Spleen (tissue), 11 donors: ENCODE measurements at regions not wholly inside any gene's neighbourhood (a gene's known extent, or its start where the extent isn't known, plus 50 kb on each side); places are given as distances from the start of the nearest gene placed in this dataset.

Experiments
- DNase-seq: peaks from one replicate; pipeline ENCODE4 v3.0.0-alpha.2; 2020
- H3K27ac ChIP-seq, 8 donors: fragments of 200-600 bp; sonication (generic) in 7 of 8; 1 replicate in 4 of 8; 2 replicates in 4 of 8; pipeline versions ENCODE4 v1.5.0 to v1.8.0; 2016 to 2021; ENCODE audit warnings: inconsistent platforms in 4 of 8, mild to moderate bottlenecking in 4 of 8, moderate library complexity in 1 of 8
- H3K27me3 ChIP-seq, 7 donors: fragments of 200-600 bp; sonication (generic) in 6 of 7; replicated peaks in 1 of 7; 1 replicate in 4 of 7; 2 replicates in 3 of 7; pipeline versions ENCODE4 v1.5.0 to v1.8.0; 2016 to 2021; ENCODE audit warnings: inconsistent platforms in 3 of 7, mild to moderate bottlenecking in 1 of 7
- H3K36me3 ChIP-seq, 6 donors: fragments of 200-600 bp; sonication (generic) in 5 of 6; 1 replicate in 4 of 6; 2 replicates in 2 of 6; pipeline versions ENCODE4 v1.5.0 to v1.8.0; 2016 to 2021; ENCODE audit warnings: inconsistent platforms in 2 of 6
- H3K4me1 ChIP-seq, 6 donors: fragments of 200-600 bp; sonication (generic) in 5 of 6; 1 replicate in 3 of 6; 2 replicates in 3 of 6; pipeline versions ENCODE4 v1.5.0 to v1.8.0; 2016 to 2021; ENCODE audit warnings: inconsistent platforms in 3 of 6
- H3K4me3 ChIP-seq, 8 donors: fragments of 200-600 bp; sonication (generic) in 7 of 8; 1 replicate in 4 of 8; 2 replicates in 4 of 8; pipeline versions ENCODE4 v1.5.0 to v1.8.0; 2016 to 2021; ENCODE audit warnings: inconsistent platforms in 4 of 8, mild to moderate bottlenecking in 4 of 8, moderate library complexity in 2 of 8
- H3K9me3 ChIP-seq, 8 donors: fragments of 200-600 bp; sonication (generic) in 7 of 8; 1 replicate in 4 of 8; 2 replicates in 4 of 8; pipeline versions ENCODE4 v1.5.0 to v1.8.0; 2016 to 2021; ENCODE audit warnings: inconsistent platforms in 4 of 8
- CTCF ChIP-seq, 11 experiments: fragments of 200-600 bp in 7 of 11; fragments of 450-650 bp in 4 of 11; sonication (generic) in 4 of 11; IDR thresholded peaks in 8 of 11; conservative IDR thresholded peaks in 3 of 11; 1 replicate in 7 of 11; 2 replicates in 4 of 11; pipeline versions ENCODE4 v1.4.0 to v1.8.0; 2016 to 2021; ENCODE audit warnings: antibody characterized with exemption in 11 of 11, inconsistent platforms in 4 of 11, mild to moderate bottlenecking in 1 of 11
- POLR2A ChIP-seq, 3 donors: fragments of 450-650 bp; IDR thresholded peaks; one replicate each; pipeline ENCODE4 v1.5.1; 2017; ENCODE audit warnings: antibody characterized with exemption in 3 of 3, mild to moderate bottlenecking in 1 of 3
- POLR2AphosphoS5 ChIP-seq, 3 donors: sonication (generic); formaldehyde crosslinking; IDR thresholded peaks; one replicate each; pipeline ENCODE4 v1.5.1; 2017; ENCODE audit warnings: antibody characterized with exemption in 3 of 3
- WGBS, 5 donors: extraction: QIAGEN DNeasy Blood & Tissue Kit in 3 of 5; methylation state at CpG; one replicate each; pipeline versions ENCODE4 v1.1.5 to v1.1.7; 2013 to 2018; 5-methylcytosine and 5-hydroxymethylcytosine counted together
- intact Hi-C: fragments of 100-400 bp; cut with DNase I; formaldehyde crosslinking; loops from one replicate; pipeline ENCODE4 v1.15.0; 2023; ENCODE audit warnings: low total_unique reads
- donor health status: healthy with polysubstance abuse.
- donor health status: DM: no; HTN: no; CAD: no; lungs with moderate emphysema.
- donor health status: DM: no; HTN: no; CAD: no.
- donor health status: Bipolar disorder and iron deficiency.
- donor health status: healthy.
- donor health status: DM: no; HTN: no; CAD: no.
- donor health status: DM: yes; HTN: yes; CAD: no.

DNA sequence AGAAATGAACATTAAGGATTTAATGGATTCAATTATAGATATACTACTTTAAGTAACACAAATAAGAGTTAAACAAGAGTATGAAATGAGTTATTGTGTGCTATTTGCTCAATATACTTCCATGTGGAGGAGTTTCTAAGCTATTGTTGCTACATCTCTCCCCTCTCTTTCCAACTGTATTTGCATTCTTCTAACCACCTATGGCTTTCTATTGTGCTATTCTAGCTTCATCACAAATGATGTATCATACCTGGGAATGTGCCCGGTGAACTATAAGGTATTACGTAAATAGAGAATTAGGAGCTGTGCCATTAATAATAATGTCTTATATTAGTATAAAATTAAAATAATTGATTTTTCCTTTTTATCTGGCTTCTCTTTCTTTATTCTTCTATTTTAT lies 87.1 kb upstream of the PLEKHG7 start:
- 90 to 96% (median 93%) methylated on average over 2 of the region's 2 CpGs for WGBS, 5 donors
- Histone ChIP-seq H3K4me3 (no peak overlapping the region), H3K9me3 (no peaks in the 10 kb centered on the region), H3K27ac (no peak overlapping the region), H3K27me3 (no peaks in the 10 kb centered on the region), H3K36me3 (no peaks in the 10 kb centered on the region), H3K4me1 (no peaks in the 10 kb centered on the region)
- intact Hi-C loops: no loop called here
- TF ChIP-seq CTCF (IDR thresholded peaks at IDR 0.05 in 8 of 11, conservative IDR thresholded peaks at IDR 0.05 in 3 of 11) (no peak), POLR2AphosphoS5 (IDR thresholded peaks at IDR 0.05) (no peak), POLR2A (IDR thresholded peaks at IDR 0.05) (no peak)
- no peak for DNase-seq

GRCh38 chr12:92615086-92615485 lies 87.7 kb upstream of the PLEKHG7 start:
- Histone ChIP-seq H3K36me3 (no peaks in the 10 kb centered on the region), H3K27me3 (no peaks in the 10 kb centered on the region), H3K27ac (no peak overlapping the region), H3K4me3 (no peak overlapping the region), H3K9me3 (no peaks in the 10 kb centered on the region), H3K4me1 (no peaks in the 10 kb centered on the region)
- no peak for TF ChIP-seq POLR2A (IDR thresholded peaks at IDR 0.05)
- TF ChIP-seq POLR2AphosphoS5 (IDR thresholded peaks at IDR 0.05): no peak
- no peak for TF ChIP-seq CTCF (IDR thresholded peaks at IDR 0.05 in 8 of 11, conservative IDR thresholded peaks at IDR 0.05 in 3 of 11)
- intact Hi-C loops: no loop called here
- no peak for DNase-seq

- H3K27ac ChIP-seq: no peak overlapping the region
- no peaks in the 10 kb centered on the region for H3K4me1 ChIP-seq
- intact Hi-C loops: no loop called here
- H3K36me3 ChIP-seq: no peaks in the 10 kb centered on the region
- 92 to 96% (median 95%) methylated on average over 4 of the region's 4 CpGs for WGBS, 5 donors
- no peak for DNase-seq
- H3K4me3 ChIP-seq: no peak overlapping the region
- no peak for TF ChIP-seq CTCF (IDR thresholded peaks at IDR 0.05 in 8 of 11, conservative IDR thresholded peaks at IDR 0.05 in 3 of 11)
- no peak for TF ChIP-seq POLR2AphosphoS5 (IDR thresholded peaks at IDR 0.05)
- TF ChIP-seq POLR2A (IDR thresholded peaks at IDR 0.05): no peak
- no peaks in the 10 kb centered on the region for H3K9me3 ChIP-seq
- H3K27me3 ChIP-seq: no peaks in the 10 kb centered on the region
Observed at GRCh38 chr12:92614502-92614901, 88.3 kb upstream of the PLEKHG7 start.

GRCh38 chr12:92614001-92614400 lies 88.8 kb upstream of the PLEKHG7 start:
- Histone ChIP-seq H3K4me3 (no peak overlapping the region), H3K36me3 (no peaks in the 10 kb centered on the region), H3K9me3 (no peaks in the 10 kb centered on the region), H3K27me3 (no peaks in the 10 kb centered on the region), H3K4me1 (no peaks in the 10 kb centered on the region), H3K27ac (no peak overlapping the region)
- DNase-seq: no peak
- WGBS, 5 donors: 90 to 96% (median 93%) methylated on average over 2 of the region's 2 CpGs
- intact Hi-C loops: no loop called here
- TF ChIP-seq POLR2AphosphoS5 (IDR thresholded peaks at IDR 0.05): no peak
- no peak for TF ChIP-seq CTCF (IDR thresholded peaks at IDR 0.05 in 8 of 11, conservative IDR thresholded peaks at IDR 0.05 in 3 of 11)
- TF ChIP-seq POLR2A (IDR thresholded peaks at IDR 0.05): no peak
